Nephron progenitor cell (in vitro differentiated cells): ENCODE measurements at regions not wholly inside any gene's neighbourhood (a gene's known extent, or its start where the extent isn't known, plus 50 kb on each side); places are given as distances from the start of the nearest gene placed in this dataset.
A peak's percentile ranks its signal among the peaks of the same experiment; 100 is the strongest.

Experiments
- DNase-seq: peaks from one replicate; pipeline ENCODE4 v3.0.0; 2021
- H3K27ac Mint-ChIP-seq: 2 replicates; pipeline ENCODE4 v1.8.0; 2021; ENCODE audit warnings: mild to moderate bottlenecking, moderate library complexity, mixed read lengths
- H3K27me3 Mint-ChIP-seq: 2 replicates; pipeline ENCODE4 v1.8.0; 2021; ENCODE audit warnings: mild to moderate bottlenecking, low read depth, mixed read lengths; ENCODE audit not compliant: poor library complexity
- H3K36me3 Mint-ChIP-seq: 2 replicates; pipeline ENCODE4 v1.8.0; 2021; ENCODE audit warnings: low read depth, mixed read lengths
- H3K4me1 Mint-ChIP-seq: 2 replicates; pipeline ENCODE4 v1.8.0; 2021; ENCODE audit warnings: mixed read lengths
- H3K4me3 Mint-ChIP-seq: 2 replicates; pipeline ENCODE4 v1.8.0; 2021; ENCODE audit warnings: mild to moderate bottlenecking, moderate library complexity, mixed read lengths
- H3K9me3 Mint-ChIP-seq: 2 replicates; pipeline ENCODE4 v1.8.0; 2021; ENCODE audit warnings: mild to moderate bottlenecking, moderate library complexity, mixed read lengths
- TF ChIP-seq, protein P1 (sequence below): fragments of 200-600 bp; sonication (generic); IDR thresholded peaks from 2 replicates; pipeline ENCODE4 v1.5.0; 2021; ENCODE audit warnings: antibody characterized with exemption

DNA sequence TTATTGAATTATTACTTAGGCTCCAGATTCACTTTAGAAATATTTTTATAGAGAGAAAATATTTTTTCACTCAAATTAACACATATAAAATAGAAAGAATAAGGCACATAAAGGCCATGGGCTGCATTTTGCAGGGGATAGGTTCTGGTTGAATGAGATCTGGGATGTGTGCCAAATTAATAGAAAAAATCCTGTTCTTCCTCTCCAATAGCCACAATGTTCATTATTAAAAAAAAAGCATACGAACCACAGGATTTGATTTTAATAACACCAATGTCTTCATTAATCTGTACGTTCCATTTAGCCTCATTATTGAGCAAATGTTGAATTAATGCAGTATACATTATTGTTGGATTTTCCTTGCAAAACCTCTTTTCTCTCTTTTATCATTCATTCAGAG lies 622.8 kb upstream of the AGTR1 start:
- TF ChIP-seq, protein P1, sequence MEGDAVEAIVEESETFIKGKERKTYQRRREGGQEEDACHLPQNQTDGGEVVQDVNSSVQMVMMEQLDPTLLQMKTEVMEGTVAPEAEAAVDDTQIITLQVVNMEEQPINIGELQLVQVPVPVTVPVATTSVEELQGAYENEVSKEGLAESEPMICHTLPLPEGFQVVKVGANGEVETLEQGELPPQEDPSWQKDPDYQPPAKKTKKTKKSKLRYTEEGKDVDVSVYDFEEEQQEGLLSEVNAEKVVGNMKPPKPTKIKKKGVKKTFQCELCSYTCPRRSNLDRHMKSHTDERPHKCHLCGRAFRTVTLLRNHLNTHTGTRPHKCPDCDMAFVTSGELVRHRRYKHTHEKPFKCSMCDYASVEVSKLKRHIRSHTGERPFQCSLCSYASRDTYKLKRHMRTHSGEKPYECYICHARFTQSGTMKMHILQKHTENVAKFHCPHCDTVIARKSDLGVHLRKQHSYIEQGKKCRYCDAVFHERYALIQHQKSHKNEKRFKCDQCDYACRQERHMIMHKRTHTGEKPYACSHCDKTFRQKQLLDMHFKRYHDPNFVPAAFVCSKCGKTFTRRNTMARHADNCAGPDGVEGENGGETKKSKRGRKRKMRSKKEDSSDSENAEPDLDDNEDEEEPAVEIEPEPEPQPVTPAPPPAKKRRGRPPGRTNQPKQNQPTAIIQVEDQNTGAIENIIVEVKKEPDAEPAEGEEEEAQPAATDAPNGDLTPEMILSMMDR = no peak
- Mint-ChIP-seq H3K4me1 (no peaks in the 10 kb centered on the region), H3K36me3 (no peaks in the 10 kb centered on the region), H3K27me3 (no peaks in the 10 kb centered on the region), H3K4me3 (no peak overlapping the region), H3K27ac (no peak overlapping the region), H3K9me3 (no peaks in the 10 kb centered on the region)
- no peak for DNase-seq

DNA sequence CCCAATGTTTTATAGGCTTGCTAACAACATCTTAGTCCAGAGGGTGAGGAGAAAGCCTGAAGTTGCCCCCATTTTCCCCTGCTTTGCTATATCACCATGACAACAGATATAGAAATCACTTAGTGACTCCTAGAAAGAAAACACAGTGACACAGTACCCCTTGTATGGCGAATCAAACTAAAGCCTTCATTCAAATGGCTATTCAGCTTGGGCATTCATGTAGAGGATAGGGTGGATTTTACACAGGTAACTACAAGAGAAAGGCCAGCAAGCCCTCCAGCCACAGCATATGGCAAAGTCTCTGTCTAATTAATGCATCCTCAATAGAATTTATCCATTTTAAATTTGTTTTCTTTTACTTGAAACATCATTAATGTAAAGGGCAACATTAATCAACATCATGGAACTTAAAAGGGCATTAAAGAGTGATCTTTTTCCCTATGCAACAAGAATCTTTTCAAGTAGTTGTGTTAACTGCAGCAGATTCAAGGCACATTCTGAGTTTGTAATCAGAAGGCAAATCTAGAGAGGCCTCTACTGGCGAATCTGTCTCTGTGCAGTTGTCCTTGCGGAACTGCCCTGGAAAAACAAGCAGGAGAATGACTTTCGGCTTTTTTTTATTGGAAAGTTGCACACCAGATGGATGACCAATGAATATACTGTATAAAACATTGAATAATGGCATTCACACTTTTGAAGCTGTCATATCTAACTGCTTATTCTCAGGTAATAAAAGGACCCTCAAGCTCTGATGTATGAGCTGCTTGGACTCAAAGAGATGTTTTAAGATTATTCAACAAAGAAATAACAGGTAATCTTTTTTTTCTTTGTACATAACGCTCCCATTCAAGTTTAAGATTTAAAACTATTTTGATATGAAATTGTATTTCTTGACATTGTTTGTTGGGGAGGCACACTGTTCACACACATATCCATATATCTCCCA lies 621.7 kb upstream of the AGTR1 start:
- Mint-ChIP-seq H3K9me3 (no peaks in the 10 kb centered on the region), H3K4me1 (no peaks in the 10 kb centered on the region), H3K27ac (no peak overlapping the region), H3K36me3 (no peaks in the 10 kb centered on the region), H3K27me3 (no peaks in the 10 kb centered on the region), H3K4me3 (no peak overlapping the region)
- DNase-seq = peak; percentile 21
- TF ChIP-seq, protein P1 = peak; percentile 77

DNA sequence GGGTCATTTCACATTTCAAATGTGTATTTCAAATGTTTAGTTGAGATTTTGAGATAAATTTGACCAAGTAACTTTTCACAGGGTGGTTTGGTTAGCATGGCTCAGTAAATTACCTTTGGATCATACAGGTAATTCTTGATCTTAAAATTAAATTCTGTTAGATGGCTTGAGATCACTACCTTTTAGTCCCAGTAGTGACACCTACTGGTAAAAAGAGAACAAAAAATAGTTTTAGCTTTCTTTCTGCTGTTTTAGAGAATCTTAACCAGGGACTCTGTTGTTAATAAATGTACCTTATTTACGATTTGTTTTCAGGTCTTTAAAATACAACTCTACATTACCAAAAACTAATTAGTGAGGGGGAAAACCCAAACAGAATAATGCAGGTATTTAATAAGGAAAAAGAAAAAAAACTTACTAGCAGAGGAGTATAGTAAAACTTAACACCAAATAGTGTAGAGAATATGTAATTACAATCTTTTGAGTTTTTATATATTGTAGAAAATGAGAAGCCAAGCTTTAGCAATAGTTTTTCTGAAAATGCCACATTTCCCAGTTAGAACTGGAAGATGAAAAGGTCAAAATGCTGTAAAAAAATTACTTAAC lies 620.3 kb upstream of the AGTR1 start:
- no peaks in the 10 kb centered on the region for H3K36me3 Mint-ChIP-seq
- H3K4me1 Mint-ChIP-seq = peaks cover under 1% of the 10 kb centered on the region
- no peak for DNase-seq
- no peaks in the 10 kb centered on the region for H3K27me3 Mint-ChIP-seq
- H3K9me3 Mint-ChIP-seq = no peaks in the 10 kb centered on the region
- H3K4me3 Mint-ChIP-seq = no peak overlapping the region
- TF ChIP-seq, protein P1 = peak; percentile 50
- H3K27ac Mint-ChIP-seq = no peak overlapping the region

DNA sequence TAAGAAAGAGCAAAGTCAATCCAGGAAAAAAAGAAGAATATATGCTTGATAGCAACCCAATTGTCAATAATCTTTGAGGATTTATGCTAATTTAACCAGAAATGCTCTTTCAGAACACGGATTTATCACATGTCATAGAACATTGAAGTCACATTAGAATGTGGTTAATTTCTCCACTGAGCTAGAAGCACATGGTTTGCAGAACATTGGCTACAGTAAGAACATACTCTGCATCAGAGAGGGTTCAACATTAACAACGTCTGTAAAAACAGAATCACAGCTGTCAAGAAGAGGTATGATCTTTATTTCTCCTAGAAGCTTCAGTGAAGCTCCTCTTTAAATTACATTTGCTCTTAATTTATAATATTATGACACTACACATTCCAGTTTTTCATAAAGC lies 619.7 kb upstream of the AGTR1 start:
- Mint-ChIP-seq H3K27me3 (no peaks in the 10 kb centered on the region), H3K36me3 (no peaks in the 10 kb centered on the region), H3K27ac (no peak overlapping the region), H3K4me3 (no peak overlapping the region), H3K4me1 (peaks cover 6% of the 10 kb centered on the region), H3K9me3 (no peaks in the 10 kb centered on the region)
- TF ChIP-seq, protein P1 = no peak
- no peak for DNase-seq

DNA sequence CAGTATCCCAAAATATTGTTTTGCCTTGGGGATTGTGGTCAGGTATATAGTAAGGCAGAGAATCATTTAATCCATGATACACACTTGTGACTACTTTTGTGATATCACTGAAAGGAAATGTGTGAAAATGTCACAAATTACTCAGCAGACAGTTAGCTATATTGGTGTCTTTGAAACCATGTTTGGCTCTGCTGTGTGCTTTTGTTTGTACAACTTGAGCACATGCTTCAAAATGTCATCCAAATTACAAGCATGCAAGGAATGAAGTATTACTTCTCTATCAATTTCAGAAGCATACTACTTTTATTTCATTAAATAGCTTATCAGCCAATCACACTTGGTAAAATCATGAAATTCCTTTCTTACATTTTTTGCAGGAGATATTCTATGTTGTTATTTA lies 619.0 kb upstream of the AGTR1 start:
- TF ChIP-seq, protein P1 = no peak
- no peaks in the 10 kb centered on the region for H3K27me3 Mint-ChIP-seq
- H3K27ac Mint-ChIP-seq = no peak overlapping the region
- H3K36me3 Mint-ChIP-seq = no peaks in the 10 kb centered on the region
- no peaks in the 10 kb centered on the region for H3K9me3 Mint-ChIP-seq
- H3K4me3 Mint-ChIP-seq = no peak overlapping the region
- H3K4me1 Mint-ChIP-seq = peaks cover 12% of the 10 kb centered on the region
- no peak for DNase-seq
